ENCODE measurements at regions not wholly inside any gene's neighbourhood (a gene's known extent, or its start where the extent isn't known, plus 50 kb on each side); places are given as distances from the start of the nearest gene placed in this dataset.

DNA sequence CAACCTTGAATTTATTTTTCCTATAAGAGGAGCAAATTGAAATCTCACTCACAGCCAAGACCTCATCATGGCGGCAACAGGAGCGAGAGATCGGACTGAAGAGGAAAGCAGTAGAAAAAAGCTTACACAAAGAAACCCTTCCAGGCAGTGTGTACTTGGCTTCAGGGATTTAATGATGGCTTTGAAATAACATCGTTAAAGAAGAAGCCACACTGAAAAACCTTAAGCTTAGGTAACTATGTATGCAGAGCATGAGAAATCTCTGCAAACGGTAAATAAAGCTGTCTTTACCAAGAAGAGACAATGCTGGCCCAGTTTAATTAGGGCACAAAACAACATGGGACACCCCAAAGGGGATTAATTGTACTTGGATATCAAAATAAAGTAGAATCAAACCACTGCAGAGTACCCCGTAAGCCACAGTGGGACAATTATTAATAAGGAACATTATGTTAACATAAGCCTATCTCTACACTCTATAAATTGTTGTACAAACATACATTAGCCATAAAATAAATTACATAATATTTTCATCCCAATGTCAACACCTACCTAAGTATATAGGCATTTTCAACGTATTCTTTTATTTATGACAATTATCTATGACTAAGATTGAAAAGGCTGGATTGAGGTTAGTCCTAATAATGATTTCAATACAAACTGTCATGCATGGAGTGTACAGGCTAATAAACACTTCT lies 360.2 kb upstream of the CHRM3 start:
- Histone ChIP-seq H3K4me3 (no peak overlapping the region), H3K36me3 (ENCODE audit: low read depth) (no peaks in the 10 kb centered on the region), H3K4me1 (ENCODE audit: low read depth) (no peaks in the 10 kb centered on the region), H3K9me3 (no peaks in the 10 kb centered on the region)
- TF ChIP-seq, protein P1, sequence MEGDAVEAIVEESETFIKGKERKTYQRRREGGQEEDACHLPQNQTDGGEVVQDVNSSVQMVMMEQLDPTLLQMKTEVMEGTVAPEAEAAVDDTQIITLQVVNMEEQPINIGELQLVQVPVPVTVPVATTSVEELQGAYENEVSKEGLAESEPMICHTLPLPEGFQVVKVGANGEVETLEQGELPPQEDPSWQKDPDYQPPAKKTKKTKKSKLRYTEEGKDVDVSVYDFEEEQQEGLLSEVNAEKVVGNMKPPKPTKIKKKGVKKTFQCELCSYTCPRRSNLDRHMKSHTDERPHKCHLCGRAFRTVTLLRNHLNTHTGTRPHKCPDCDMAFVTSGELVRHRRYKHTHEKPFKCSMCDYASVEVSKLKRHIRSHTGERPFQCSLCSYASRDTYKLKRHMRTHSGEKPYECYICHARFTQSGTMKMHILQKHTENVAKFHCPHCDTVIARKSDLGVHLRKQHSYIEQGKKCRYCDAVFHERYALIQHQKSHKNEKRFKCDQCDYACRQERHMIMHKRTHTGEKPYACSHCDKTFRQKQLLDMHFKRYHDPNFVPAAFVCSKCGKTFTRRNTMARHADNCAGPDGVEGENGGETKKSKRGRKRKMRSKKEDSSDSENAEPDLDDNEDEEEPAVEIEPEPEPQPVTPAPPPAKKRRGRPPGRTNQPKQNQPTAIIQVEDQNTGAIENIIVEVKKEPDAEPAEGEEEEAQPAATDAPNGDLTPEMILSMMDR (IDR thresholded peaks at IDR 0.05), result no peak
- DNase-seq, result no peak
- no peak for ATAC-seq
- intact Hi-C loops (cut with DNase I, micrococcal nuclease), result no loop called here

- H3K4me1 ChIP-seq (ENCODE audit: low read depth), result no peaks in the 10 kb centered on the region
- intact Hi-C loops (cut with DNase I, micrococcal nuclease), result no loop called here
- no peak overlapping the region for H3K4me3 ChIP-seq
- no peaks in the 10 kb centered on the region for H3K9me3 ChIP-seq
- ATAC-seq (no peak), DNase-seq (no peak)
- TF ChIP-seq, protein P1 (IDR thresholded peaks at IDR 0.05), result no peak
- H3K36me3 ChIP-seq (ENCODE audit: low read depth), result no peaks in the 10 kb centered on the region
Measured at GRCh38 chr1:239025223-239025622, 361.1 kb upstream of the CHRM3 start.

DNA sequence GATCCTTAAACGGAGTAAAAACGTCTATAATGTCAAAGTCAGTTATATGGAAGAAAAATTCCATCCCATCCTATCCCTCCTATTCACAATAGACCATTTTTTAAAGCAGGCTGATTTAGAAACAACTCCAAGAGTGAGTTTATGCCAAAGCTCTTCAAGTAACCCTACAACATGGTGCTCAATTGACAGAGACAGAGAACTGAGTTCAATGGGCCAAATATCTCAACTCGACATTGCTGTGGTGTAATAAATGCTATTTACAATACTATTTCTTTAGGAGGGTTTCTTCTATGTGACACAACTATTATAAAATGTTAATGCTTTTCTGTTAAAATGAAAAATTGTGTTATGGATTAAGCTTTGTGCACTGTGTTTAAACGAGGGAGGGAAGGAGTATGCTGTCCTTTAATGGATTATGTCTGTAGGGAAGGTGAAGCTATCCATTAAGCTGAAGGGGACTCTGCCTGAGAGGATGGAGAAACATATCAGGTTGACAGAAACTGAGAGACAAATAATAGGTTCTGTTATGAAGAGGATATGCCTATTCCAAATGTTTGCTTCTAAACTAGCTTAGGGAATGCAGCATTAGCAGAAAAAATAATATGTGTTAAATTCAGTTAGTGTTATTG lies 362.5 kb upstream of the CHRM3 start:
- ATAC-seq, result no peak
- H3K4me1 ChIP-seq (ENCODE audit: low read depth), result no peaks in the 10 kb centered on the region
- H3K4me3 ChIP-seq, result no peak overlapping the region
- H3K36me3 ChIP-seq (ENCODE audit: low read depth), result no peaks in the 10 kb centered on the region
- no peak for DNase-seq
- H3K9me3 ChIP-seq, result no peaks in the 10 kb centered on the region
- TF ChIP-seq, protein P1 (IDR thresholded peaks at IDR 0.05), result no peak
- intact Hi-C loops (cut with DNase I, micrococcal nuclease), result no loop called here

DNA sequence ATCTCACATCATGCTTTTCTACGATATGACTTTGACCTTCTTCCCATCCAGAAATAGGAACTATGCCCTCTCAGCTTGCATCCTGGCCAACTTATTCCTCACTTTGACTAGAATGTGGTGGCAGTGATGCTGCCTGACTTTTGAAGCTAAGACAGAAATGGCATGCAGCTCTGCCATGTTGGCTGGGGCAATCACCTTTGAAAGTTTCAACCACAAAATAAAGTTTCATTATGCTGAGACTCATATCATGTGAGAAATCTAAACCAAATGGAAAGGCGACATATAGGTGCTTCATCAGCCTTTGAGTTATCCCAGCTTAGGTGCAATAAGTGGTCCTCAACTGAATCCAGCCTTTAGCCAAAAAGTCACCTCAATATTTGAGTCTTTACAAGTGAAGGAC lies 370.0 kb upstream of the CHRM3 start:
- intact Hi-C loops (cut with DNase I, micrococcal nuclease), result no loop called here
- H3K36me3 ChIP-seq (ENCODE audit: low read depth), result no peaks in the 10 kb centered on the region
- no peaks in the 10 kb centered on the region for H3K9me3 ChIP-seq
- H3K4me1 ChIP-seq (ENCODE audit: low read depth), result no peaks in the 10 kb centered on the region
- TF ChIP-seq, protein P1 (IDR thresholded peaks at IDR 0.05), result no peak
- H3K4me3 ChIP-seq, result no peak overlapping the region
- ATAC-seq (no peak), DNase-seq (no peak)

- Histone ChIP-seq H3K4me1 (ENCODE audit: low read depth) (no peaks in the 10 kb centered on the region), H3K9me3 (no peaks in the 10 kb centered on the region), H3K4me3 (no peak overlapping the region), H3K36me3 (ENCODE audit: low read depth) (no peaks in the 10 kb centered on the region)
- intact Hi-C loops (cut with DNase I, micrococcal nuclease), result no loop called here
- TF ChIP-seq, protein P1 (IDR thresholded peaks at IDR 0.05), result no peak
- no peak for ATAC-seq
- no peak for DNase-seq
Measured at GRCh38 chr1:239011382-239011781, 375.0 kb upstream of the CHRM3 start.

All from mucosa of descending colon (tissue), 3 donors.